H9 (cell line): ENCODE measurements at regions not wholly inside any gene's neighbourhood (a gene's known extent, or its start where the extent isn't known, plus 50 kb on each side); places are given as distances from the start of the nearest gene placed in this dataset.
"Not testable (repeated sequence)": the region's sequence is repeated elsewhere in the genome, so short reads cannot be mapped to it uniquely, and the experiment has no call there.

Experiments
- DNase-seq: peaks from one replicate; pipeline ENCODE4 v3.0.0-alpha.2; 2017
- H2AFZ ChIP-seq: one replicate; pipeline ENCODE4 v1.6.1; 2013; ENCODE audit warnings: mild to moderate bottlenecking, low read length, control low read depth, moderate library complexity
- H2AK5ac ChIP-seq: 2 replicates; pipeline ENCODE4 v1.6.1; 2013; ENCODE audit warnings: low read length, control low read depth, mixed read lengths; ENCODE audit not compliant: insufficient read length
- H2BK120ac ChIP-seq: one replicate; pipeline ENCODE4 v1.6.1; 2013; ENCODE audit warnings: low read depth, mild to moderate bottlenecking, low read length, control low read depth, inconsistent platforms; ENCODE audit not compliant: poor library complexity, severe bottlenecking
- H2BK12ac ChIP-seq: 2 replicates; pipeline ENCODE4 v1.6.1; 2013; ENCODE audit warnings: low read length, control low read depth, mixed read lengths, low read depth; ENCODE audit not compliant: insufficient read length
- H2BK15ac ChIP-seq: 2 replicates; pipeline ENCODE4 v1.6.1; 2013; ENCODE audit warnings: low read depth, low read length, control low read depth
- H2BK20ac ChIP-seq: one replicate; pipeline ENCODE4 v1.6.1; 2013; ENCODE audit warnings: low read depth, mild to moderate bottlenecking, low read length, control low read depth, inconsistent platforms; ENCODE audit not compliant: poor library complexity, severe bottlenecking
- H2BK5ac ChIP-seq: 2 replicates; pipeline ENCODE4 v1.6.1; 2013; ENCODE audit warnings: low read length, control low read depth, mixed read lengths; ENCODE audit not compliant: insufficient read length
- H3K14ac ChIP-seq: 2 replicates; pipeline ENCODE4 v1.6.1; 2013; ENCODE audit warnings: low read length, control low read depth; ENCODE audit not compliant: insufficient read depth
- H3K18ac ChIP-seq: 2 replicates; pipeline ENCODE4 v1.6.1; 2013; ENCODE audit warnings: low read depth, mild to moderate bottlenecking, mixed read lengths, low read length, control low read depth; ENCODE audit not compliant: insufficient read length
- H3K23ac ChIP-seq: 2 replicates; pipeline ENCODE4 v1.6.1; 2013; ENCODE audit warnings: low read length, control low read depth, mixed read lengths, low read depth; ENCODE audit not compliant: insufficient read length
- H3K23me2 ChIP-seq: 2 replicates; pipeline ENCODE4 v1.6.1; 2013; ENCODE audit warnings: low read depth, mild to moderate bottlenecking, mixed read lengths, low read length, control low read depth; ENCODE audit not compliant: insufficient read length, poor library complexity, severe bottlenecking
- H3K27ac ChIP-seq: 2 replicates; pipeline ENCODE4 v1.5.1; 2013; ENCODE audit warnings: low read length, control low read depth, mixed read lengths, low read depth; ENCODE audit not compliant: insufficient read length
- H3K27me3 ChIP-seq: 2 replicates; pipeline ENCODE4 v1.6.1; 2013; ENCODE audit warnings: low read length, control low read depth, inconsistent platforms; ENCODE audit not compliant: insufficient read depth
- H3K4ac ChIP-seq: 2 replicates; pipeline ENCODE4 v1.6.1; 2013; ENCODE audit warnings: low read depth, mild to moderate bottlenecking, control low read depth, inconsistent platforms, low read length, moderate library complexity
- H3K4me1 ChIP-seq: 2 replicates; pipeline ENCODE4 v1.6.1; 2013; ENCODE audit warnings: low read length, control low read depth, inconsistent platforms; ENCODE audit not compliant: insufficient read depth
- H3K4me2 ChIP-seq: 2 replicates; pipeline ENCODE4 v1.6.1; 2013; ENCODE audit warnings: low read length, control low read depth, mixed read lengths; ENCODE audit not compliant: insufficient read length, insufficient read depth
- H3K56ac ChIP-seq: 2 replicates; pipeline ENCODE4 v1.6.1; 2013; ENCODE audit warnings: low read depth, mild to moderate bottlenecking, mixed read lengths, low read length, control low read depth; ENCODE audit not compliant: insufficient read length
- H3K79me1 ChIP-seq: 2 replicates; pipeline ENCODE4 v1.6.1; 2013; ENCODE audit warnings: low read depth, mild to moderate bottlenecking, moderate library complexity, low read length, control low read depth, inconsistent platforms; ENCODE audit not compliant: insufficient read depth, poor library complexity, severe bottlenecking
- H3K79me2 ChIP-seq: 2 replicates; pipeline ENCODE4 v1.6.1; 2013; ENCODE audit warnings: low read length, control low read depth, inconsistent platforms; ENCODE audit not compliant: insufficient read depth
- H3K9ac ChIP-seq: 2 replicates; pipeline ENCODE4 v1.6.1; 2013; ENCODE audit warnings: low read length, control low read depth, mixed read lengths; ENCODE audit not compliant: insufficient read length; ENCODE audit errors: extremely low read depth
- H3K9me3 ChIP-seq: one replicate; pipeline ENCODE4 v1.6.1; 2013; ENCODE audit warnings: low read depth, low read length, inconsistent platforms; ENCODE audit not compliant: control insufficient read depth
- H3T11ph ChIP-seq: one replicate; pipeline ENCODE4 v1.6.1; 2013; ENCODE audit warnings: mild to moderate bottlenecking, low read length, control low read depth, inconsistent platforms
- H4K20me1 ChIP-seq: one replicate; pipeline ENCODE4 v1.6.1; 2013; ENCODE audit not compliant: control insufficient read depth, insufficient read length, insufficient read depth
- H4K5ac ChIP-seq: 2 replicates; pipeline ENCODE4 v1.6.1; 2013; ENCODE audit warnings: low read depth, mild to moderate bottlenecking, mixed read lengths, low read length, control low read depth; ENCODE audit not compliant: insufficient read length
- H4K8ac ChIP-seq: replicated peaks from 2 replicates; pipeline ENCODE4 v1.6.1; 2013; ENCODE audit warnings: low read length, control low read depth, mixed read lengths, low read depth; ENCODE audit not compliant: insufficient read length
- H4K91ac ChIP-seq: 2 replicates; pipeline ENCODE4 v1.6.1; 2013; ENCODE audit warnings: low read depth, mild to moderate bottlenecking, moderate library complexity, mixed read lengths, low read length, control low read depth; ENCODE audit not compliant: insufficient read length
- H3K27ac Mint-ChIP-seq, 3 experiments: 2 replicates in 2 of 3; 3 replicates in 1 of 3; pipeline ENCODE4 v1.8.0; 2020 to 2021; ENCODE audit warnings: mixed read lengths in 3 of 3, mild to moderate bottlenecking in 1 of 3, moderate library complexity in 1 of 3
- H3K27me3 Mint-ChIP-seq: 2 replicates; pipeline ENCODE4 v1.8.0; 2021; ENCODE audit warnings: low read depth, mild to moderate bottlenecking, moderate library complexity, mixed read lengths
- H3K36me3 Mint-ChIP-seq, 3 experiments: 2 replicates in 2 of 3; 3 replicates in 1 of 3; pipeline ENCODE4 v1.8.0; 2020 to 2021; ENCODE audit warnings: low read depth in 3 of 3, mixed read lengths in 3 of 3; ENCODE audit not compliant: insufficient read depth in 1 of 3
- H3K4me1 Mint-ChIP-seq, 2 experiments: 2 replicates each; pipeline ENCODE4 v1.8.0; 2020; ENCODE audit warnings: mixed read lengths in 2 of 2
- H3K4me3 Mint-ChIP-seq, 2 experiments: 2 replicates in 1 of 2; 3 replicates in 1 of 2; pipeline ENCODE4 v1.8.0; 2020 to 2021; ENCODE audit warnings: mild to moderate bottlenecking in 2 of 2, mixed read lengths in 2 of 2, moderate library complexity in 1 of 2
- H3K9me3 Mint-ChIP-seq, 2 experiments: 2 replicates in 1 of 2; 3 replicates in 1 of 2; pipeline ENCODE4 v1.8.0; 2020; ENCODE audit warnings: mild to moderate bottlenecking in 2 of 2, mixed read lengths in 2 of 2, moderate library complexity in 1 of 2
- CTCF ChIP-seq: fragments of 200-600 bp; sonication (generic); conservative IDR thresholded peaks from 3 replicates; pipeline ENCODE4 v1.8.0; 2021; ENCODE audit warnings: antibody characterized with exemption, mild to moderate bottlenecking
- WGBS: extraction: QIAGEN DNeasy Blood & Tissue Kit; methylation state at CpG from one replicate; pipeline ENCODE4 v1.1.7; 2013; ENCODE audit warnings: missing lambda C conversion rate, low lambda C conversion rate, mixed read lengths; ENCODE audit not compliant: insufficient read length; ENCODE audit errors: extremely low coverage; 5-methylcytosine and 5-hydroxymethylcytosine counted together

GRCh38 chr17:69684251-69684650 lies 269.8 kb downstream of the MAP2K6 start:
- H3K4me1 Mint-ChIP-seq, result no peaks in the 10 kb centered on the region
- Histone ChIP-seq H3K9me3 (no peaks in the 10 kb centered on the region), H3K56ac (no peak overlapping the region), H3K79me1 (no peaks in the 10 kb centered on the region), H3K9ac (no peak overlapping the region), H2AK5ac (no peak overlapping the region), H2BK12ac (no peak overlapping the region), H2AFZ (no peak overlapping the region), H3K27ac (no peak overlapping the region), H3K23me2 (no peaks in the 10 kb centered on the region), H3K14ac (no peak overlapping the region), H3K79me2 (no peaks in the 10 kb centered on the region), H2BK20ac (no peak overlapping the region), H2BK15ac (no peak overlapping the region), H2BK120ac (no peak overlapping the region), H3K18ac (no peak overlapping the region), H4K91ac (no peak overlapping the region), H4K8ac (no peak overlapping the region), H3K4ac (no peak overlapping the region), H2BK5ac (no peak overlapping the region), H3K23ac (no peak overlapping the region), H3K4me2 (no peak overlapping the region), H3K4me1 (no peaks in the 10 kb centered on the region), H4K5ac (no peak overlapping the region), H3T11ph (no peak overlapping the region), H4K20me1 (no peaks in the 10 kb centered on the region), H3K27me3 (no peaks in the 10 kb centered on the region)
- no peak overlapping the region for H3K27ac Mint-ChIP-seq
- no peak overlapping the region for H3K4me3 Mint-ChIP-seq
- no peaks in the 10 kb centered on the region; a peak in 1 of 7 replicates for H3K36me3 Mint-ChIP-seq
- no CpG with 5 or more reads among the region's 2 CpGs for WGBS
- peaks cover 0 to 6% of the 10 kb centered on the region in 2 experiments; a peak in 4 of 5 replicates for H3K9me3 Mint-ChIP-seq
- no peak for DNase-seq
- TF ChIP-seq CTCF, result no peak
- no peaks in the 10 kb centered on the region for H3K27me3 Mint-ChIP-seq

- H4K5ac ChIP-seq, H2AFZ ChIP-seq, H3K79me1 ChIP-seq, H3K14ac ChIP-seq, H3K36me3 Mint-ChIP-seq, H3K23ac ChIP-seq, H4K20me1 ChIP-seq, H3K27ac Mint-ChIP-seq, H2BK120ac ChIP-seq, H2AK5ac ChIP-seq, H2BK20ac ChIP-seq, H3K9ac ChIP-seq, H3K56ac ChIP-seq, H3K27me3 ChIP-seq, H3T11ph ChIP-seq, H3K4me1 ChIP-seq, DNase-seq, H3K4me3 Mint-ChIP-seq, H3K18ac ChIP-seq, H2BK5ac ChIP-seq, H3K27ac ChIP-seq, H3K4ac ChIP-seq, H2BK15ac ChIP-seq, H3K9me3 ChIP-seq, H3K23me2 ChIP-seq, H4K91ac ChIP-seq, H4K8ac ChIP-seq, H3K27me3 Mint-ChIP-seq, H3K4me2 ChIP-seq, H3K79me2 ChIP-seq, H2BK12ac ChIP-seq, H3K9me3 Mint-ChIP-seq, H3K4me1 Mint-ChIP-seq: not testable (repeated sequence)
Measured at GRCh38 chr17:69685150-69685549, 270.7 kb downstream of the MAP2K6 start.
